ENCODE measurements at regions not wholly inside any gene's neighbourhood (a gene's known extent, or its start where the extent isn't known, plus 50 kb on each side); places are given as distances from the start of the nearest gene placed in this dataset.
A peak's percentile ranks its signal among the peaks of the same experiment; 100 is the strongest.

GRCh38 chr14:43896044-43896443, 611.0 kb downstream of the FSCB start:
- no peak for DNase-seq (ENCODE audit: low read depth)
- no peaks in the 10 kb centered on the region for H3K36me3 ChIP-seq (ENCODE audit: control insufficient read depth, insufficient read depth, low read length)
- no peak for FAIRE-seq
- no peak overlapping the region for H3K4me3 ChIP-seq (ENCODE audit: low read depth, low read length)
- TF ChIP-seq CTCF (IDR thresholded peaks at IDR 0.05; ENCODE audit: insufficient read depth, low read length, severe bottlenecking): no peak
- H3K27me3 ChIP-seq (ENCODE audit: control insufficient read depth, insufficient read depth, low read length): no peaks in the 10 kb centered on the region

GRCh38 chr14:43894534-43894933, 612.5 kb downstream of the FSCB start:
- no peaks in the 10 kb centered on the region for H3K36me3 ChIP-seq (ENCODE audit: control insufficient read depth, insufficient read depth, low read length)
- FAIRE-seq (no peak), DNase-seq (ENCODE audit: low read depth) (peak; percentile 1)

GRCh38 chr14:43887523-43887922, 619.6 kb downstream of the FSCB start:
- H3K36me3 ChIP-seq (ENCODE audit: control insufficient read depth, insufficient read depth, low read length): no peaks in the 10 kb centered on the region
- FAIRE-seq (no peak), DNase-seq (ENCODE audit: low read depth) (no peak)
- no peak overlapping the region for H3K4me3 ChIP-seq (ENCODE audit: low read depth, low read length)
- TF ChIP-seq CTCF (IDR thresholded peaks at IDR 0.05; ENCODE audit: insufficient read depth, low read length, severe bottlenecking): no peak
- H3K27me3 ChIP-seq (ENCODE audit: control insufficient read depth, insufficient read depth, low read length): no peaks in the 10 kb centered on the region

More at GRCh38 chr14:43894534-43894933, 612.5 kb downstream of the FSCB start:
- H3K4me3 ChIP-seq (ENCODE audit: low read depth, low read length): no peak overlapping the region
- H3K27me3 ChIP-seq (ENCODE audit: control insufficient read depth, insufficient read depth, low read length): no peaks in the 10 kb centered on the region
- TF ChIP-seq CTCF (IDR thresholded peaks at IDR 0.05; ENCODE audit: insufficient read depth, low read length, severe bottlenecking): peak; percentile 15

GRCh38 chr14:43877351-43877960, 629.6 kb downstream of the FSCB start:
- no peak for FAIRE-seq
- DNase-seq (ENCODE audit: low read depth): no peak
- no peaks in the 10 kb centered on the region for H3K27me3 ChIP-seq (ENCODE audit: control insufficient read depth, insufficient read depth, low read length)
- TF ChIP-seq CTCF (IDR thresholded peaks at IDR 0.05; ENCODE audit: insufficient read depth, low read length, severe bottlenecking): no peak
- no peaks in the 10 kb centered on the region for H3K36me3 ChIP-seq (ENCODE audit: control insufficient read depth, insufficient read depth, low read length)
- no peak overlapping the region for H3K4me3 ChIP-seq (ENCODE audit: low read depth, low read length)

- DNase-seq (ENCODE audit: low read depth) (no peak), FAIRE-seq (no peak)
- Histone ChIP-seq H3K27me3 (ENCODE audit: control insufficient read depth, insufficient read depth, low read length) (no peaks in the 10 kb centered on the region), H3K36me3 (ENCODE audit: control insufficient read depth, insufficient read depth, low read length) (no peaks in the 10 kb centered on the region), H3K4me3 (ENCODE audit: low read depth, low read length) (no peak overlapping the region)
- TF ChIP-seq CTCF (IDR thresholded peaks at IDR 0.05; ENCODE audit: insufficient read depth, low read length, severe bottlenecking): no peak
These were observed 634.1 kb downstream of the FSCB start for GRCh38 chr14:43872752-43873655.
